HG03064 (cell line): ENCODE measurements at regions not wholly inside any gene's neighbourhood (a gene's known extent, or its start where the extent isn't known, plus 50 kb on each side); places are given as distances from the start of the nearest gene placed in this dataset.

Experiments used
- ATAC-seq: cut with Tn5 transposase; IDR thresholded peaks from one replicate; pipeline ENCODE4 v1.9.1; 2021; ENCODE audit warnings: low read depth; ENCODE audit not compliant: unreplicated experiment

- no peak for ATAC-seq
Observed at GRCh38 chr5:33339413-33339812, 101.4 kb upstream of the TARS1 start.

- no peak for ATAC-seq
Observed at GRCh38 chr5:33340195-33340594, 100.6 kb upstream of the TARS1 start.

- no peak for ATAC-seq
Observed at GRCh38 chr5:33341351-33341750, 99.4 kb upstream of the TARS1 start.

- ATAC-seq = no peak
Observed at GRCh38 chr5:33343676-33344327, 97.0 kb upstream of the TARS1 start.

- ATAC-seq = no peak
Observed at GRCh38 chr5:33346534-33346933, 94.2 kb upstream of the TARS1 start.

- ATAC-seq = no peak
Observed at GRCh38 chr5:33361781-33362180, 79.0 kb upstream of the TARS1 start.

GRCh38 chr5:33362915-33363314 is 77.8 kb upstream of the TARS1 start:
- no peak for ATAC-seq

- ATAC-seq = no peak
Observed at GRCh38 chr5:33363537-33363936, 77.2 kb upstream of the TARS1 start.

GRCh38 chr5:33364406-33364805 is 76.4 kb upstream of the TARS1 start:
- no peak for ATAC-seq

- ATAC-seq = no peak
Observed at GRCh38 chr5:33367416-33367815, 73.3 kb upstream of the TARS1 start.

- no peak for ATAC-seq
Observed at GRCh38 chr5:33369485-33370465, 71.0 kb upstream of the TARS1 start.

- no peak for ATAC-seq
Observed at GRCh38 chr5:33370466-33370859, 70.3 kb upstream of the TARS1 start.

- ATAC-seq = no peak
Observed at GRCh38 chr5:33371660-33372059, 69.1 kb upstream of the TARS1 start.

GRCh38 chr5:33372721-33373472 is 67.9 kb upstream of the TARS1 start:
- ATAC-seq = no peak

- ATAC-seq = no peak
Observed at GRCh38 chr5:33375900-33376299, 64.9 kb upstream of the TARS1 start.

GRCh38 chr5:33379757-33380156 is 61.0 kb upstream of the TARS1 start:
- ATAC-seq = no peak

GRCh38 chr5:33381243-33381642 is 59.5 kb upstream of the TARS1 start:
- ATAC-seq = no peak
